ENCODE measurements at regions not wholly inside any gene's neighbourhood (a gene's known extent, or its start where the extent isn't known, plus 50 kb on each side); places are given as distances from the start of the nearest gene placed in this dataset.

GRCh38 chr7:138382862-138383565 lies 77.0 kb upstream of the TRIM24 start:
- Histone ChIP-seq H3K79me1 (ENCODE audit: low read depth in 1 of 2, low read length in 2 of 2) (no peaks in the 10 kb centered on the region), H3K9me3 (ENCODE audit: control insufficient read depth, insufficient read depth, low read length) (peaks cover 10% of the 10 kb centered on the region), H4K5ac (ENCODE audit: low read depth, low read length) (no peak overlapping the region), H2AK5ac (ENCODE audit: low read depth, low read length) (no peak overlapping the region), H4K8ac (ENCODE audit: low read depth in 2 of 2, low read length in 2 of 2) (no peak overlapping the region), H3K4me3 (ENCODE audit: insufficient read depth, low read depth, low read length) (no peak overlapping the region), H3K4me2 (ENCODE audit: low read depth, low read length) (no peak overlapping the region), H2BK20ac (ENCODE audit: low read depth, low read length) (no peak overlapping the region), H2AFZ (replicated peaks; ENCODE audit: low read length, poor library complexity) (no peak overlapping the region), H3K18ac (ENCODE audit: low read depth, low read length) (no peak overlapping the region), H3K4me1 (ENCODE audit: control insufficient read depth, insufficient read depth, low read length) (no peaks in the 10 kb centered on the region), H3K14ac (replicated peaks; ENCODE audit: low read depth, low read length) (no peak overlapping the region), H3K36me3 (ENCODE audit: control insufficient read depth, insufficient read depth, low read length) (no peaks in the 10 kb centered on the region), H4K91ac (ENCODE audit: insufficient read depth, low read depth, low read length) (no peak overlapping the region), H3K56ac (ENCODE audit: extremely low read depth, insufficient read depth, low read length) (no peak overlapping the region), H2AK9ac (replicated peaks; ENCODE audit: low read depth, low read length, poor library complexity) (no peak overlapping the region), H3K27me3 (ENCODE audit: control insufficient read depth, insufficient read depth, low read length) (no peaks in the 10 kb centered on the region), H2BK5ac (ENCODE audit: low read depth, low read length, poor library complexity, severe bottlenecking) (no peak overlapping the region), H3K9ac (ENCODE audit: low read depth, low read length) (no peak overlapping the region), H2BK15ac (ENCODE audit: low read depth, low read length) (no peak overlapping the region), H3K4ac (ENCODE audit: low read depth, low read length) (no peak overlapping the region), H3K9me1 (ENCODE audit: insufficient read depth, low read length) (no peaks in the 10 kb centered on the region), H3K27ac (ENCODE audit: insufficient read depth, low read length) (no peak overlapping the region), H4K20me1 (ENCODE audit: insufficient read depth, low read length) (no peaks in the 10 kb centered on the region), H2BK120ac (ENCODE audit: low read depth, low read length) (no peak overlapping the region), H3K23ac (ENCODE audit: low read depth, low read length) (no peak overlapping the region)
- no peak for ATAC-seq (ENCODE audit: low read depth)
- ChIA-PET POLR2A (ENCODE audit: unreplicated experiment) (no interaction called here), CTCF (no interaction called here)
- in situ Hi-C loops (cut with MboI; ENCODE audit: low sequenced_read_pairs) (no loop called here), dilution Hi-C loops (cut with HindIII; ENCODE audit: low sequenced_read_pairs, unreplicated experiment) (no loop called here), intact Hi-C loops (cut with micrococcal nuclease) (no loop called here)
- TF ChIP-seq MAZ (IDR thresholded peaks at IDR 0.05; ENCODE audit: borderline replicate concordance, low read depth, low read length) (no peak), ELK1 (IDR thresholded peaks at IDR 0.05; ENCODE audit: borderline replicate concordance, low read depth, low read length) (no peak), CTCF (conservative IDR thresholded peaks at IDR 0.05; ENCODE audit: low read depth, low read length) (no peak), MAFK (IDR thresholded peaks at IDR 0.05; ENCODE audit: low read depth, low read length) (no peak), RAD21 (IDR thresholded peaks at IDR 0.05; ENCODE audit: low read length) (no peak), FOS (IDR thresholded peaks at IDR 0.05; ENCODE audit: low read depth, low read length) (no peak), RFX5 (IDR thresholded peaks at IDR 0.05; ENCODE audit: low read depth, low read length) (no peak), POLR2A (IDR thresholded peaks at IDR 0.05; ENCODE audit: low read depth, low read length) (no peak), MXI1 (IDR thresholded peaks at IDR 0.05; ENCODE audit: borderline replicate concordance, low read depth, low read length) (no peak), RCOR1 (IDR thresholded peaks at IDR 0.05; ENCODE audit: insufficient replicate concordance, low read length) (no peak), NFE2L2 (IDR thresholded peaks at IDR 0.05; ENCODE audit: low read depth, low read length) (no peak), CEBPB (IDR thresholded peaks at IDR 0.05; ENCODE audit: low read depth, low read length) (no peak), CHD1 (IDR thresholded peaks at IDR 0.05; ENCODE audit: low read depth, low read length) (no peak), SMC3 (IDR thresholded peaks at IDR 0.05; ENCODE audit: low read depth, low read length) (no peak), BHLHE40 (IDR thresholded peaks at IDR 0.05; ENCODE audit: low read depth, low read length) (no peak), USF2 (IDR thresholded peaks at IDR 0.05; ENCODE audit: low read depth, low read length) (no peak)
- DNase-seq, result no peak
- BruUV-seq (replicated peaks), result no TSS peak
- no CpG with 5 or more reads among the region's 2 CpGs for WGBS, 2 experiments (ENCODE audit: extremely low coverage in 2 of 2, insufficient read length in 1 of 2)

Measured in IMR-90 (cell line).